ENCODE measurements at regions not wholly inside any gene's neighbourhood (a gene's known extent, or its start where the extent isn't known, plus 50 kb on each side); places are given as distances from the start of the nearest gene placed in this dataset.
"Not testable (repeated sequence)": the region's sequence is repeated elsewhere in the genome, so short reads cannot be mapped to it uniquely, and the experiment has no call there.

DNA sequence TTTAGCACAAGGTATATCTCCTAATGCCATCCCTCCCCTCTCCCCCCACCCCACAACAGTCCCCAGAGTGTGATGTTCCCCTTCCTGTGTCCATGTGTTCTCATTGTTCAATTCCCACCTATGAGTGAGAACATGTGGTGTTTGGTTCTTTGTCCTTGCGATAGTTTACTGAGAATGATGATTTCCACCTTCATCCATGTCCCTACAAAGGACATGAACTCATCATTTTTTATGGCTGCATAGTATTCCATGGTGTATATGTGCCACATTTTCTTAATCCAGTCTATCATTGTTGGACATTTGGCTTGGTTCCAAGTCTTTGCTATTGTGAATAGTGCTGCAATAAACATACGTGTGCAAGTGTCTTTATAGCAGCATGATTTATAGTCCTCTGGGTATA lies 327.0 kb upstream of the FAM78B start:
- not testable (repeated sequence) for TF ChIP-seq EP300 (IDR thresholded peaks at IDR 0.05; ENCODE audit: low read depth); POLR2A (IDR thresholded peaks at IDR 0.05); POLR2AphosphoS5 (IDR thresholded peaks at IDR 0.05)
- TF ChIP-seq, protein P1, sequence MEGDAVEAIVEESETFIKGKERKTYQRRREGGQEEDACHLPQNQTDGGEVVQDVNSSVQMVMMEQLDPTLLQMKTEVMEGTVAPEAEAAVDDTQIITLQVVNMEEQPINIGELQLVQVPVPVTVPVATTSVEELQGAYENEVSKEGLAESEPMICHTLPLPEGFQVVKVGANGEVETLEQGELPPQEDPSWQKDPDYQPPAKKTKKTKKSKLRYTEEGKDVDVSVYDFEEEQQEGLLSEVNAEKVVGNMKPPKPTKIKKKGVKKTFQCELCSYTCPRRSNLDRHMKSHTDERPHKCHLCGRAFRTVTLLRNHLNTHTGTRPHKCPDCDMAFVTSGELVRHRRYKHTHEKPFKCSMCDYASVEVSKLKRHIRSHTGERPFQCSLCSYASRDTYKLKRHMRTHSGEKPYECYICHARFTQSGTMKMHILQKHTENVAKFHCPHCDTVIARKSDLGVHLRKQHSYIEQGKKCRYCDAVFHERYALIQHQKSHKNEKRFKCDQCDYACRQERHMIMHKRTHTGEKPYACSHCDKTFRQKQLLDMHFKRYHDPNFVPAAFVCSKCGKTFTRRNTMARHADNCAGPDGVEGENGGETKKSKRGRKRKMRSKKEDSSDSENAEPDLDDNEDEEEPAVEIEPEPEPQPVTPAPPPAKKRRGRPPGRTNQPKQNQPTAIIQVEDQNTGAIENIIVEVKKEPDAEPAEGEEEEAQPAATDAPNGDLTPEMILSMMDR (IDR thresholded peaks at IDR 0.05) = not testable (repeated sequence)

Data from transverse colon (tissue), 4 donors.